HFF-Myc (cell line): ENCODE measurements at regions not wholly inside any gene's neighbourhood (a gene's known extent, or its start where the extent isn't known, plus 50 kb on each side); places are given as distances from the start of the nearest gene placed in this dataset.

Experiments
- DNase-seq: peaks from one replicate; pipeline ENCODE4 v3.0.0-alpha.2; 2011; ENCODE audit warnings: low read depth; ENCODE audit errors: extremely low read depth
- H3K4me3 ChIP-seq: replicated peaks from 2 replicates; pipeline ENCODE4 v1.5.1; 2011; ENCODE audit warnings: low read depth, mild to moderate bottlenecking, control low read depth, low read length
- CTCF ChIP-seq: IDR thresholded peaks from 2 replicates; pipeline ENCODE4 v1.5.1; 2012; ENCODE audit warnings: mild to moderate bottlenecking, low read depth, low read length, control low read depth; ENCODE audit errors: missing control alignments

DNA sequence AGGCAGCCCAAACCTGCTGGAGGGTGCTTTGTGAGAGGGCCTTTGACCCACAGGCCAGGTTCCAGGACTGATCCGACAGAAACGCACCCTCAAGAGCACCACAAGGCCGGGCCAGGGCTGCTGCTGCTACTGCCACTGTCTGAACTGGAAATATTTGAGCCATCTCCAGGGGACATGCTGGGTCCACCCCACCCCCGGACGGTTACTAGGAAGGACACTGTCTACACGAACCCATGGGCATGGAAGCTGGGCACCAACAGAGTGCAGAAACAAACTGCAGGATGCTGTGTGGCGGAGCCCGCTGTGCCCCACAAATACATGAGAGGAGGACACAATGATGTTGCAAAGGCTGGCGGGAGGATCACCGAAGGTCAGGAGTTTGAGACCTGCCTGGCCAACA, 283.7 kb downstream of the CTTN start:
- TF ChIP-seq CTCF, result no peak
- DNase-seq, result no peak
- H3K4me3 ChIP-seq, result no peak overlapping the region

GRCh38 chr11:70682760-70683159, 284.4 kb downstream of the CTTN start:
- H3K4me3 ChIP-seq, result no peak overlapping the region
- DNase-seq, result no peak
- TF ChIP-seq CTCF, result no peak

DNA sequence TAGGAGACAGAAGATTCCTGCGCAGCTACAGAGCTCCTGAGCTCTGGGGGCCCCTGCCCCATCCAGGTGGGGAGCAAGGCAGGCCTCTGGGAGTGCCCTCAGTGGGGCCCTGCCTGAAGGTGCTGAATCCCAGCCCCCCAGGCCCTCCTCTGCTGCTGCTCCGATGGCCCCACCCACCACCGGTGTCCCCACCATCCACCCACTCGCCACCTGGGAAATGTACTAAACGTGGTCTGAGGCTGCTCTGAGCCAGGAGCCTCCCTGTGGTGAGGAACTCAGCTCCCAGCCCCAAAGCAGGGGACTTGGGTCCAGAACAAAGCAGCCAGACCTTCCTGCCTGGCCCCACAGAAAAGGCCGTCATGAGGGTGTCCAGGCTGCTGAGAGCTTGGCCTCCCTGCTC, 289.4 kb downstream of the CTTN start:
- TF ChIP-seq CTCF, result no peak
- no peak for DNase-seq
- H3K4me3 ChIP-seq, result no peak overlapping the region

DNA sequence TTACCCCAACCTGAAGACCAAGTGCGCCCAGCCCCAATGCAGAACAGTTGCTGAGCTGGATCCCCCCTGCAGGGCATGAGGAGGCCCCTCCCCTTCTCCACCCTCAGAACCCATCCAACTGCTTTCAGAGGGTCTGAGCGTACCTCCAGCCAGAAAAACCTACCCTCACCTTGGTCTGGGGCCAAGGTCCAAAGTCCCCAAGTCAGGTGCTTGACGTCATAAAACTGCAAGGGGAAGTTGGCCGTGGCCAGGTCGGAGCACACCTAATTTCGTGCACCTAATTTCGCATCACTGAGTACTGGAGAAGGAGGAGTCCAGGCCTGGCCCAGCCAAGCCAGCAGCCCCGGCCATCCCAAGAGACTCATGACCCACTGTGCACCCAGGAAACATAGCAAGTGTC, 289.8 kb downstream of the CTTN start:
- H3K4me3 ChIP-seq, result no peak overlapping the region
- no peak for DNase-seq
- TF ChIP-seq CTCF, result no peak

- no peak for TF ChIP-seq CTCF
These were observed 291.4 kb downstream of the CTTN start for GRCh38 chr11:70689764-70690163.

DNA sequence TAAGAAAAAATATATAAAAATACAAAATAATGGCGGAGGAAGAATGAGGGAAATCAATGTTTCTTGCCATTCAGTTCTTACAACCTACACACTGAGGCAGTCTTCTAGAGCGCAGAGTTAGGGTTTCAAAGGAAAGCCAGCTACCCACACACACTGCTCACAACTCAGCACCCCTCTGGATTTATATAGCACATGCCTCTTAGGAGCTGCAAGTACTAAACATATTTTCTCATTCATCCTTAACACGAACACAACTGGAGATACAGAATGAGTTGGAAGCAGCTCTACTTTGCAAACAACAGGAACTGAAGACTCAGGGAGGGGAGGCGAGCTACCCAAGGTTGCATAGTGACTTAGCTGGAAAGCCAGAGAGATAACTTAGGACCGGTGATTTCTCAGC, 293.8 kb downstream of the CTTN start:
- no peak overlapping the region for H3K4me3 ChIP-seq
- no peak for TF ChIP-seq CTCF
- DNase-seq, result no peak

More at GRCh38 chr11:70689764-70690163, 291.4 kb downstream of the CTTN start:
- DNase-seq, result no peak
- no peak overlapping the region for H3K4me3 ChIP-seq

DNA sequence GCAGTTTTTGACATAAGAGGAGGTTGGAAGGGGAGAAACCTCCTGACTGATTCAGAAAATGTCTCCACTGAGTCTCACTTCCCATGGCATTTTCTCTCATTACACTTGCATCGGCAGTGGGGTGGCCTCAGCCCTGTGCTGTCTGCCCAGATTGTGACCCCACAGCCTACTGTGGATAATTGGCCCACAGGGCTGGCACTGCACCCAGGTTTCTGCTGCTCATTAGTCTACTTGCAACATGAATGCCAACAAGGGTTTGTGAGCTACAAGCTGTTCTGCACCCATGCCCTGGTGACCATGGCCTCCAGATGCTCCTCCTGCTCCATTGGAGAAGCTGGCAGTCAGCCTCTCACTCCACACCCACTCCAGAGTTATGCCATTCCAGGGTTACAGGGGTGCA, 296.0 kb downstream of the CTTN start:
- no peak overlapping the region for H3K4me3 ChIP-seq
- no peak for DNase-seq
- no peak for TF ChIP-seq CTCF
